Lung (tissue), 11 donors: ENCODE measurements at regions not wholly inside any gene's neighbourhood (a gene's known extent, or its start where the extent isn't known, plus 50 kb on each side); places are given as distances from the start of the nearest gene placed in this dataset.

Experiments used
- ATAC-seq: fragments of 200-7000 bp; cut with Tn5 transposase; one replicate; pipeline ENCODE4 v1.9.1; 2020; ENCODE audit warnings: moderate number of reproducible peaks; ENCODE audit not compliant: insufficient read depth, low FRiP score
- DNase-seq, 3 donors: peaks; one replicate each; pipeline ENCODE4 v3.0.0-alpha.2; 2013 to 2017
- H3K27ac ChIP-seq, 2 donors: one replicate each; pipeline ENCODE4 v1.5.1; 2013; ENCODE audit warnings: mild to moderate bottlenecking in 2 of 2, moderate library complexity in 2 of 2, control low read depth in 1 of 2, inconsistent platforms in 1 of 2, low read depth in 1 of 2, low read length in 1 of 2
- H3K27me3 ChIP-seq, 3 donors: one replicate each; pipeline ENCODE4 v1.5.1; 2013; ENCODE audit warnings: low read length in 2 of 3; ENCODE audit not compliant: control insufficient read depth in 3 of 3, insufficient read depth in 3 of 3
- H3K36me3 ChIP-seq, 4 donors: one replicate each; pipeline ENCODE4 v1.5.1; 2013; ENCODE audit warnings: low read length in 4 of 4, mild to moderate bottlenecking in 1 of 4, moderate library complexity in 1 of 4; ENCODE audit not compliant: control insufficient read depth in 4 of 4, insufficient read depth in 4 of 4
- H3K4me1 ChIP-seq, 5 donors: one replicate each; pipeline ENCODE4 v1.5.1; 2013; ENCODE audit warnings: low read length in 5 of 5, mild to moderate bottlenecking in 2 of 5, moderate library complexity in 1 of 5; ENCODE audit not compliant: control insufficient read depth in 5 of 5, insufficient read depth in 5 of 5
- H3K4me3 ChIP-seq: one replicate; pipeline ENCODE4 v1.5.1; 2013; ENCODE audit warnings: mild to moderate bottlenecking, control low read depth, moderate library complexity
- H3K9ac ChIP-seq, 2 donors: one replicate each; pipeline ENCODE4 v1.5.1; 2013; ENCODE audit warnings: low read length in 2 of 2, control low read depth in 1 of 2; ENCODE audit not compliant: insufficient read depth in 1 of 2
- H3K9me3 ChIP-seq, 4 donors: one replicate each; pipeline ENCODE4 v1.5.1; 2013; ENCODE audit warnings: low read length in 3 of 4, mild to moderate bottlenecking in 1 of 4, moderate library complexity in 1 of 4; ENCODE audit not compliant: control insufficient read depth in 4 of 4, insufficient read depth in 3 of 4
- CTCF ChIP-seq: IDR thresholded peaks from 2 replicates; pipeline ENCODE4 v1.5.1; 2012; ENCODE audit warnings: mild to moderate bottlenecking; ENCODE audit errors: control extremely low read depth, extremely low read depth
- WGBS, 2 donors: extraction: QIAGEN DNeasy Blood & Tissue Kit; methylation state at CpG; one replicate each; pipeline ENCODE4 v1.1.7; 2013; 5-methylcytosine and 5-hydroxymethylcytosine counted together
- donor health status: control.
- donor health status: control.
- donor health status: Bipolar disorder and iron deficiency.
- donor health status: healthy.
- donor health status: DM: yes; HTN: yes; CAD: no.

- H3K4me1 ChIP-seq: no peaks in the 10 kb centered on the region
- TF ChIP-seq CTCF: no peak
- no peaks in the 10 kb centered on the region for H3K9me3 ChIP-seq
- ATAC-seq (no peak), DNase-seq (no peak)
- 63 to 85% methylated on average over 1 of the region's 1 CpG for whole genome bisulfite sequencing, 2 donors
- H3K4me3 ChIP-seq: no peak overlapping the region
- H3K9ac ChIP-seq: no peak overlapping the region
- no peaks in the 10 kb centered on the region for H3K36me3 ChIP-seq
- no peaks in the 10 kb centered on the region for H3K27me3 ChIP-seq
- no peak overlapping the region for H3K27ac ChIP-seq
Measured at GRCh38 chr4:155106629-155107028, 101.8 kb upstream of the NPY2R start.

- Histone ChIP-seq H3K9me3 (no peaks in the 10 kb centered on the region), H3K36me3 (no peaks in the 10 kb centered on the region), H3K27ac (no peak overlapping the region), H3K27me3 (no peaks in the 10 kb centered on the region), H3K4me3 (no peak overlapping the region), H3K4me1 (no peaks in the 10 kb centered on the region), H3K9ac (no peak overlapping the region)
- 77 to 90% methylated on average over 3 of the region's 3 CpGs for WGBS, 2 donors
- ATAC-seq: no peak
- no peak for DNase-seq
- TF ChIP-seq CTCF: no peak
Measured at GRCh38 chr4:155107059-155107458, 101.4 kb upstream of the NPY2R start.

- no peaks in the 10 kb centered on the region for H3K36me3 ChIP-seq
- no peak overlapping the region for H3K9ac ChIP-seq
- H3K27ac ChIP-seq: no peak overlapping the region
- H3K27me3 ChIP-seq: no peaks in the 10 kb centered on the region
- no peak overlapping the region for H3K4me3 ChIP-seq
- no peak for TF ChIP-seq CTCF
- DNase-seq (no peak), ATAC-seq (no peak)
- H3K4me1 ChIP-seq: no peaks in the 10 kb centered on the region
- H3K9me3 ChIP-seq: no peaks in the 10 kb centered on the region
Measured at GRCh38 chr4:155114790-155115189, 93.6 kb upstream of the NPY2R start.

GRCh38 chr4:155119006-155119405 is 89.4 kb upstream of the NPY2R start:
- Histone ChIP-seq H3K4me3 (no peak overlapping the region), H3K36me3 (no peaks in the 10 kb centered on the region), H3K9me3 (no peaks in the 10 kb centered on the region), H3K27me3 (no peaks in the 10 kb centered on the region), H3K27ac (no peak overlapping the region), H3K9ac (no peak overlapping the region), H3K4me1 (no peaks in the 10 kb centered on the region)
- ATAC-seq (no peak), DNase-seq (no peak)
- no peak for TF ChIP-seq CTCF
